ENCODE measurements at regions not wholly inside any gene's neighbourhood (a gene's known extent, or its start where the extent isn't known, plus 50 kb on each side); places are given as distances from the start of the nearest gene placed in this dataset.

- DNase-seq (ENCODE audit: low read depth) (no peak), FAIRE-seq (no peak)
- Histone ChIP-seq H3K79me2 (ENCODE audit: insufficient read depth, low read length) (no peaks in the 10 kb centered on the region), H3K9me3 (ENCODE audit: insufficient read depth, low read depth, low read length) (no peaks in the 10 kb centered on the region), H3K9ac (ENCODE audit: low read length) (no peak overlapping the region), H4K20me1 (ENCODE audit: insufficient read depth, low read length) (no peaks in the 10 kb centered on the region), H3K4me1 (ENCODE audit: insufficient read depth, low read length) (no peaks in the 10 kb centered on the region), H3K27me3 (ENCODE audit: insufficient read depth, low read length) (no peaks in the 10 kb centered on the region), H3K4me3 (ENCODE audit: insufficient read depth, low read depth, low read length) (no peak overlapping the region), H3K4me2 (ENCODE audit: low read length) (no peak overlapping the region), H2AFZ (ENCODE audit: low read depth, low read length) (no peak overlapping the region), H3K27ac (ENCODE audit: low read depth, low read length) (no peak overlapping the region), H3K36me3 (ENCODE audit: insufficient read depth, low read length) (no peaks in the 10 kb centered on the region)
- Mint-ChIP-seq H3K4me1 (ENCODE audit: low read depth, unreplicated experiment) (no peaks in the 10 kb centered on the region), H3K27me3 (ENCODE audit: low read depth, unreplicated experiment) (no peaks in the 10 kb centered on the region), H3K36me3 (ENCODE audit: low read depth, unreplicated experiment) (no peaks in the 10 kb centered on the region), H3K27ac (ENCODE audit: unreplicated experiment) (no peak overlapping the region), H3K4me3 (ENCODE audit: unreplicated experiment) (no peak overlapping the region), H3K9me3 (ENCODE audit: unreplicated experiment) (no peaks in the 10 kb centered on the region)
- no peak for TF ChIP-seq CTCF (IDR thresholded peaks at IDR 0.05; ENCODE audit: insufficient read depth, low read depth, low read length)
- no peak for TF ChIP-seq EZH2 (IDR thresholded peaks at IDR 0.05; ENCODE audit: insufficient read depth, low read length)
Observed at GRCh38 chr21:20802201-20802600, 196.0 kb upstream of the NCAM2 start.

- DNase-seq (ENCODE audit: low read depth) (no peak), FAIRE-seq (no peak)
- Histone ChIP-seq H4K20me1 (ENCODE audit: insufficient read depth, low read length) (no peaks in the 10 kb centered on the region), H2AFZ (ENCODE audit: low read depth, low read length) (no peak overlapping the region), H3K4me2 (ENCODE audit: low read length) (no peak overlapping the region), H3K27ac (ENCODE audit: low read depth, low read length) (no peak overlapping the region), H3K4me1 (ENCODE audit: insufficient read depth, low read length) (no peaks in the 10 kb centered on the region), H3K4me3 (ENCODE audit: insufficient read depth, low read depth, low read length) (no peak overlapping the region), H3K36me3 (ENCODE audit: insufficient read depth, low read length) (no peaks in the 10 kb centered on the region), H3K9me3 (ENCODE audit: insufficient read depth, low read depth, low read length) (no peaks in the 10 kb centered on the region), H3K9ac (ENCODE audit: low read length) (no peak overlapping the region), H3K79me2 (ENCODE audit: insufficient read depth, low read length) (no peaks in the 10 kb centered on the region), H3K27me3 (ENCODE audit: insufficient read depth, low read length) (no peaks in the 10 kb centered on the region)
- H3K27me3 Mint-ChIP-seq (ENCODE audit: low read depth, unreplicated experiment), result no peaks in the 10 kb centered on the region
- no peaks in the 10 kb centered on the region for H3K9me3 Mint-ChIP-seq (ENCODE audit: unreplicated experiment)
- no peak overlapping the region for H3K27ac Mint-ChIP-seq (ENCODE audit: unreplicated experiment)
- H3K36me3 Mint-ChIP-seq (ENCODE audit: low read depth, unreplicated experiment), result no peaks in the 10 kb centered on the region
- H3K4me1 Mint-ChIP-seq (ENCODE audit: low read depth, unreplicated experiment), result no peaks in the 10 kb centered on the region
- TF ChIP-seq EZH2 (IDR thresholded peaks at IDR 0.05; ENCODE audit: insufficient read depth, low read length) (no peak), CTCF (IDR thresholded peaks at IDR 0.05; ENCODE audit: insufficient read depth, low read depth, low read length) (no peak)
- H3K4me3 Mint-ChIP-seq (ENCODE audit: unreplicated experiment), result no peak overlapping the region
Observed at GRCh38 chr21:20802631-20803260, 195.5 kb upstream of the NCAM2 start.

GRCh38 chr21:20811702-20812101 is 186.5 kb upstream of the NCAM2 start:
- H3K27me3 ChIP-seq (ENCODE audit: insufficient read depth, low read length), result no peaks in the 10 kb centered on the region
- FAIRE-seq, result no peak
- H3K9me3 Mint-ChIP-seq (ENCODE audit: unreplicated experiment), result no peaks in the 10 kb centered on the region
- TF ChIP-seq EZH2 (IDR thresholded peaks at IDR 0.05; ENCODE audit: insufficient read depth, low read length) (no peak), CTCF (IDR thresholded peaks at IDR 0.05; ENCODE audit: insufficient read depth, low read depth, low read length) (no peak)
- H3K4me1 Mint-ChIP-seq (ENCODE audit: low read depth, unreplicated experiment), result no peaks in the 10 kb centered on the region
- H3K27ac Mint-ChIP-seq (ENCODE audit: unreplicated experiment), result no peak overlapping the region
- no peak overlapping the region for H3K4me3 ChIP-seq (ENCODE audit: insufficient read depth, low read depth, low read length)
- no peak for DNase-seq (ENCODE audit: low read depth)
- no peak overlapping the region for H3K27ac ChIP-seq (ENCODE audit: low read depth, low read length)
- no peaks in the 10 kb centered on the region for H3K4me1 ChIP-seq (ENCODE audit: insufficient read depth, low read length)
- H3K36me3 ChIP-seq (ENCODE audit: insufficient read depth, low read length), result no peaks in the 10 kb centered on the region
- no peak overlapping the region for H3K4me3 Mint-ChIP-seq (ENCODE audit: unreplicated experiment)
- H3K9ac ChIP-seq (ENCODE audit: low read length), result no peak overlapping the region
- no peaks in the 10 kb centered on the region for H3K9me3 ChIP-seq (ENCODE audit: insufficient read depth, low read depth, low read length)
- no peaks in the 10 kb centered on the region for H3K79me2 ChIP-seq (ENCODE audit: insufficient read depth, low read length)
- H3K4me2 ChIP-seq (ENCODE audit: low read length), result no peak overlapping the region
- no peaks in the 10 kb centered on the region for H3K27me3 Mint-ChIP-seq (ENCODE audit: low read depth, unreplicated experiment)
- H4K20me1 ChIP-seq (ENCODE audit: insufficient read depth, low read length), result no peaks in the 10 kb centered on the region
- no peaks in the 10 kb centered on the region for H3K36me3 Mint-ChIP-seq (ENCODE audit: low read depth, unreplicated experiment)
- H2AFZ ChIP-seq (ENCODE audit: low read depth, low read length), result no peak overlapping the region

Measured in astrocyte (in vitro differentiated cells and primary cell).